Endothelial cell of umbilical vein (primary cell): ENCODE measurements at regions not wholly inside any gene's neighbourhood (a gene's known extent, or its start where the extent isn't known, plus 50 kb on each side); places are given as distances from the start of the nearest gene placed in this dataset.

Source experiments
- BruUV-seq: library from RNA; stranded (reverse); fragments of 400-500 nt; replicated peaks from 2 replicates; lab custom pipeline; 2021; lab: Mats Ljungman, UMichigan
- CTCF ChIA-PET: fragments of 300-600, 350-600 bp; sonication (Branson Sonifier 250); formaldehyde crosslinking; loops from one replicate; lab custom pipeline; 2021; ENCODE audit warnings: antibody characterized with exemption, inconsistent platforms; lab: Charles Lee
- POLR2A ChIA-PET: fragments of 300-600, 350-600 bp; sonication (Branson Sonifier 250); formaldehyde crosslinking; loops from one replicate; lab custom pipeline; 2021; ENCODE audit warnings: antibody characterized with exemption, inconsistent platforms; lab: Charles Lee
- DNase-seq: peaks from one replicate; pipeline ENCODE4 v3.0.0-alpha.2; 2011; ENCODE audit warnings: low read depth, low spot score
- FAIRE-seq: peaks from 2 replicates; lab custom pipeline; 2011; peaks lifted over from hg19 to GRCh38; lab: Jason Lieb, UNC
- H2AFZ ChIP-seq: 2 replicates; pipeline ENCODE4 v1.6.0; 2012; ENCODE audit warnings: low read depth, low read length, control low read depth, inconsistent platforms
- H3K27ac ChIP-seq: 2 replicates; pipeline ENCODE4 v1.5.1; 2011; ENCODE audit warnings: low read depth, mild to moderate bottlenecking, control low read depth, low read length, moderate library complexity; ENCODE audit not compliant: insufficient read depth
- H3K27me3 ChIP-seq, 2 experiments: 2 replicates each; pipeline versions ENCODE4 v1.6.0 to v1.6.1; 2011; ENCODE audit warnings: low read length in 2 of 2, mixed read lengths in 1 of 2; ENCODE audit not compliant: control insufficient read depth in 2 of 2, insufficient read depth in 2 of 2
- H3K36me3 ChIP-seq, 2 experiments: 2 replicates in 1 of 2; 3 replicates in 1 of 2; pipeline ENCODE4 v1.5.1; 2011; ENCODE audit warnings: low read length in 2 of 2, mild to moderate bottlenecking in 1 of 2, moderate library complexity in 1 of 2; ENCODE audit not compliant: control insufficient read depth in 2 of 2, insufficient read depth in 2 of 2; ENCODE audit errors: extremely low read depth in 1 of 2
- H3K4me1 ChIP-seq: 3 replicates; pipeline ENCODE4 v1.5.1; 2011; ENCODE audit warnings: mild to moderate bottlenecking, low read length; ENCODE audit not compliant: control insufficient read depth, insufficient read depth; ENCODE audit errors: extremely low read depth
- H3K4me2 ChIP-seq: 2 replicates; pipeline ENCODE4 v1.6.1; 2011; ENCODE audit warnings: low read length, control low read depth, mixed read lengths; ENCODE audit not compliant: insufficient read depth
- H3K4me3 ChIP-seq, 3 experiments: fragments of 200-600 bp in 1 of 3; sonication (generic), shearing (Covaris generic) in 1 of 3; replicated peaks in 1 of 3; 2 replicates each; pipeline ENCODE4 v1.5.1; 2011 to 2016; ENCODE audit warnings: control low read depth in 3 of 3, low read length in 3 of 3, mild to moderate bottlenecking in 2 of 3, inconsistent platforms in 1 of 3, low read depth in 1 of 3, moderate library complexity in 1 of 3; ENCODE audit not compliant: insufficient read depth in 1 of 3
- H3K79me2 ChIP-seq: 2 replicates; pipeline ENCODE4 v1.6.0; 2012; ENCODE audit warnings: low read length, inconsistent platforms; ENCODE audit not compliant: control insufficient read depth, insufficient read depth
- H3K9ac ChIP-seq: replicated peaks from 2 replicates; pipeline ENCODE3; 2011; ENCODE audit warnings: low read length, control low read depth; ENCODE audit not compliant: insufficient read depth; ENCODE audit errors: extremely low read depth
- H3K9me1 ChIP-seq: replicated peaks from 3 replicates; pipeline ENCODE4 v1.6.0; 2011; ENCODE audit warnings: mild to moderate bottlenecking, low read length; ENCODE audit not compliant: control insufficient read depth, insufficient read depth; ENCODE audit errors: extremely low read depth
- H3K9me3 ChIP-seq: replicated peaks from 2 replicates; pipeline ENCODE4 v1.5.1; 2012; ENCODE audit warnings: low read length, inconsistent platforms; ENCODE audit not compliant: control insufficient read depth, insufficient read depth
- H4K20me1 ChIP-seq: replicated peaks from 2 replicates; pipeline ENCODE3; 2011; ENCODE audit warnings: mild to moderate bottlenecking, low read length; ENCODE audit not compliant: control insufficient read depth, insufficient read depth; ENCODE audit errors: extremely low read depth
- EZH2 ChIP-seq: IDR thresholded peaks from 2 replicates; pipeline ENCODE4 v1.6.1; 2012; ENCODE audit warnings: borderline replicate concordance, low read depth, mild to moderate bottlenecking, moderate library complexity, low read length, inconsistent platforms; ENCODE audit not compliant: severe bottlenecking
- FOS ChIP-seq: IDR thresholded peaks from 2 replicates; pipeline ENCODE4 v1.6.1; 2011; ENCODE audit warnings: mild to moderate bottlenecking, low read length, moderate library complexity, borderline replicate concordance; ENCODE audit not compliant: insufficient read depth
- GATA2 ChIP-seq: IDR thresholded peaks from 2 replicates; pipeline ENCODE4 v1.7.0; 2011; ENCODE audit warnings: low read depth, mild to moderate bottlenecking, moderate library complexity, mixed read lengths, low read length; ENCODE audit not compliant: insufficient read length, insufficient read depth
- POLR2A ChIP-seq: IDR thresholded peaks from 2 replicates; pipeline ENCODE4 v1.6.1; 2012; ENCODE audit warnings: low read depth, mild to moderate bottlenecking, control low read depth, low read length
- POLR2AphosphoS5 ChIP-seq: IDR thresholded peaks from 2 replicates; pipeline ENCODE4 v1.6.1; 2012; ENCODE audit warnings: low read depth, mild to moderate bottlenecking, control low read depth, low read length, moderate library complexity; ENCODE audit not compliant: insufficient read depth
- dilution Hi-C: fragments of 300-500 bp; cut with MboI; formaldehyde crosslinking; loops from one replicate; pipeline ENCODE4 v1.15.0; 2019; ENCODE audit warnings: low sequenced_read_pairs; ENCODE audit not compliant: extremely low pct_ligation_motif_present
- intact Hi-C: fragments of 100-400 bp; cut with micrococcal nuclease; formaldehyde crosslinking; loops from one replicate; pipeline ENCODE4 v1.10.0; 2022
- TF ChIP-seq, protein P1 (sequence below), 2 donors: IDR thresholded peaks; 1 replicate in 1 of 2; 2 replicates in 1 of 2; pipeline ENCODE4 v1.5.1; 2011; ENCODE audit warnings: low read length in 2 of 2, mild to moderate bottlenecking in 2 of 2, moderate library complexity in 2 of 2, control low read depth in 1 of 2, inconsistent platforms in 1 of 2, low read depth in 1 of 2; ENCODE audit not compliant: insufficient read depth in 1 of 2; ENCODE audit errors: extremely low read depth in 1 of 2
- TF ChIP-seq, protein P2 (sequence below): IDR thresholded peaks from 2 replicates; pipeline ENCODE4 v1.6.1; 2011; ENCODE audit not compliant: insufficient read depth, insufficient read length

DNA sequence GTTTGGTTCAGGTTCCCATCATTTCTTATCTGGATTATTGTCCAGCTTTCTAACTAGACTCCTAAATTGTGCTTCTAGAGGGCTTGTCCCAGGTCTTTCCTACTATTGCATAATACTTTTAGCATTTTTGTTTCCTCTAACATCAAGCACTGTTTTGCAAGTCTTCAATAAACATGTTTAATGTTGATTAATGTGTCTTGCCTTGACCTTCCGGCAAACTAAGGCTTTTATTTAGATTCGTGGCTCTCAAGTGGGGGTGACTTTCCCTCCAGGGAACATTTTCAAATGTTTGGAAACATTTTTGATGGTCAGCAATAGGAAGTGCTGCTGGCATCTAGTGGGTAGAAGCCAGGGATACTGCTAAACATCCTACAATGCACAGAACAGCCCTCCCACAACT lies 90.7 kb downstream of the RPE65 start:
- H3K36me3 ChIP-seq: no peaks in the 10 kb centered on the region
- no peaks in the 10 kb centered on the region for H3K79me2 ChIP-seq
- FAIRE-seq (no peak), DNase-seq (no peak)
- TF ChIP-seq FOS (no peak), POLR2A (no peak), EZH2 (no peak), POLR2AphosphoS5 (no peak), GATA2 (no peak)
- TF ChIP-seq, protein P1, sequence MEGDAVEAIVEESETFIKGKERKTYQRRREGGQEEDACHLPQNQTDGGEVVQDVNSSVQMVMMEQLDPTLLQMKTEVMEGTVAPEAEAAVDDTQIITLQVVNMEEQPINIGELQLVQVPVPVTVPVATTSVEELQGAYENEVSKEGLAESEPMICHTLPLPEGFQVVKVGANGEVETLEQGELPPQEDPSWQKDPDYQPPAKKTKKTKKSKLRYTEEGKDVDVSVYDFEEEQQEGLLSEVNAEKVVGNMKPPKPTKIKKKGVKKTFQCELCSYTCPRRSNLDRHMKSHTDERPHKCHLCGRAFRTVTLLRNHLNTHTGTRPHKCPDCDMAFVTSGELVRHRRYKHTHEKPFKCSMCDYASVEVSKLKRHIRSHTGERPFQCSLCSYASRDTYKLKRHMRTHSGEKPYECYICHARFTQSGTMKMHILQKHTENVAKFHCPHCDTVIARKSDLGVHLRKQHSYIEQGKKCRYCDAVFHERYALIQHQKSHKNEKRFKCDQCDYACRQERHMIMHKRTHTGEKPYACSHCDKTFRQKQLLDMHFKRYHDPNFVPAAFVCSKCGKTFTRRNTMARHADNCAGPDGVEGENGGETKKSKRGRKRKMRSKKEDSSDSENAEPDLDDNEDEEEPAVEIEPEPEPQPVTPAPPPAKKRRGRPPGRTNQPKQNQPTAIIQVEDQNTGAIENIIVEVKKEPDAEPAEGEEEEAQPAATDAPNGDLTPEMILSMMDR (IDR thresholded peaks at IDR 0.05; ENCODE audit: extremely low read depth in 1 of 2, insufficient read depth in 1 of 2, low read depth in 1 of 2, low read length in 2 of 2): no peak
- TF ChIP-seq, protein P2, sequence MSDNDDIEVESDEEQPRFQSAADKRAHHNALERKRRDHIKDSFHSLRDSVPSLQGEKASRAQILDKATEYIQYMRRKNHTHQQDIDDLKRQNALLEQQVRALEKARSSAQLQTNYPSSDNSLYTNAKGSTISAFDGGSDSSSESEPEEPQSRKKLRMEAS: no peak
- no peaks in the 10 kb centered on the region for H3K27me3 ChIP-seq
- intact Hi-C loops: loop anchor here (10.0 kb wide), 1 partner anchor 1376 kb away; no protein-coding TSS in a partner anchor
- no peaks in the 10 kb centered on the region for H3K9me3 ChIP-seq
- BruUV-seq: no TSS peak
- ChIA-PET POLR2A (no interaction called here), CTCF (interaction anchor here (1.4 to 1.8 kb wide), 3 partner anchors 12 to 239 kb away, joined by 5 to 7 read pairs (median 6); no protein-coding TSS in a partner anchor)
- no peaks in the 10 kb centered on the region for H3K9me1 ChIP-seq
- H2AFZ ChIP-seq: no peak overlapping the region
- H3K4me3 ChIP-seq: no peak overlapping the region
- H3K4me1 ChIP-seq: no peaks in the 10 kb centered on the region
- no peak overlapping the region for H3K4me2 ChIP-seq
- no peak overlapping the region for H3K9ac ChIP-seq
- dilution Hi-C loops: no loop called here
- H3K27ac ChIP-seq: no peak overlapping the region
- no peaks in the 10 kb centered on the region for H4K20me1 ChIP-seq
